HG03095 (cell line): ENCODE measurements at regions not wholly inside any gene's neighbourhood (a gene's known extent, or its start where the extent isn't known, plus 50 kb on each side); places are given as distances from the start of the nearest gene placed in this dataset.

ENCODE experiments used
- ATAC-seq: cut with Tn5 transposase; IDR thresholded peaks from one replicate; pipeline ENCODE4 v1.9.1; 2021; ENCODE audit warnings: moderate library complexity; ENCODE audit not compliant: unreplicated experiment

GRCh38 chr9:32319312-32319929 lies 65.0 kb upstream of the ACO1 start:
- ATAC-seq = no peak

GRCh38 chr9:32322622-32323021 lies 61.8 kb upstream of the ACO1 start:
- no peak for ATAC-seq

GRCh38 chr9:32326146-32326545 lies 58.3 kb upstream of the ACO1 start:
- ATAC-seq = no peak

- no peak for ATAC-seq
Measured at GRCh38 chr9:32331240-32331639, 53.2 kb upstream of the ACO1 start.

GRCh38 chr9:32334112-32334511 lies 50.3 kb upstream of the ACO1 start:
- no peak for ATAC-seq
